NK-92 treated with Interleukin-12 subunit alpha and Interleukin-12 subunit beta, amount 100 ng/mL, for 24 hours (cell line): ENCODE measurements at regions not wholly inside any gene's neighbourhood (a gene's known extent, or its start where the extent isn't known, plus 50 kb on each side); places are given as distances from the start of the nearest gene placed in this dataset.
"Not testable (repeated sequence)": the region's sequence is repeated elsewhere in the genome, so short reads cannot be mapped to it uniquely, and the experiment has no call there.

Experiments used
- DNase-seq: peaks from one replicate; lab custom pipeline; 2025; lab: John Stamatoyannopoulos, UW

DNA sequence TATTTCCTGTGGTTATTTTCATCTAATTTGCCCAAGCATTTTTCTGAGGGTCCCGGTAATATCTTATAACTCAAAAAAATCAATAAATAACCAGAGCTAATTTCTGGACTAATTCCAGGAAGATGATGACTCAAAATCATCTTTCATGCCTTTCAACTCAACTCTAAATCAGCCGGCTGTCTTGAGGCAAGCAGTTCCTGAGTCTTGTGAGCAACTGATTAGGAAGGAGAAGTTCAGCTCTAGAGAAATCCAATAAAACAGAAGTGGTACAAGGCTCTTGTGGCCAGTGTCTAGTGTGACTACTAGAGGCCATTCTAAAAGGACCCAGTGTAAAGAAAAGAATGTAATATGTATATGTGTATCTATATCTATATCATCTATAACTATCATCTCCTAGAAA is 890.4 kb downstream of the TRIB2 start:
- DNase-seq, result no peak

DNA sequence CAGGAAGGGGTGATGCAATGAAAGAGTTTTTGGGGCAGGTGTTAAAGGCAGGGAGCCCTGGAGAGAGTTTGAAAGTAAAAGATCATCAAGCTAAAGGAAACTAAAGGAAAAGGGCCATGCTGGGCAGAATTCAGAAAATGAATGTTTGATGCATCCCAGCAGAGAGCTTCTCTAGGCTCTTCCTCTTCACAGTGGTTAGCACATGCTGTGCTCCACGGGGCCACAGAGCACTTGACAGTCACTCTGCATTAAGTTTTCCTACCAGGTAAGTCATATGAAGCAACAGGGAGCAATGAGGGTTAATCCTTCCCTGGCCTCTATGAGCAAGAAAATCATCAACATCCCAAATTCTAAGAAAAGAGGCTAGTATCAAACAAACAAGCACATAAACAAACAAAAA is 895.2 kb downstream of the TRIB2 start:
- no peak for DNase-seq

DNA sequence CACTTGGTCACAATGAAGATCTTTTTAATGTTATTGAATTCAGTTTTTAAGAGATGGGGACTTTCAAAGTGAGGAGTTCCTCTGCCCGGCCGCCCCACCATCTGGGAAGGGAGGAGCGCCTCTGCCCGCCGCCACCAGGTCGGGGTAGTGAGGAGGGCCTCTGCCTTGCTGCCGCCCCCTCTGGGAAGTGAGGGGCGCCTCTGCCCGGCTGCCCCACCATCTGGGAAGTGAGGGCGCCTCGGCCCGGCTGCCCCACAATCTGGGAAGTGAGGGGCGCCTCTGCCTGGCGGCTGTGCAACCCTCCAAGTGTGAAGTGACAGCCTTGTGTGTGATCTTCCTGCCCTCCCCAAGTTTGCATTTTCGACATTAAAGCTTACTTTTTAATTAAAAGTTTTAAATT is 899.3 kb downstream of the TRIB2 start:
- DNase-seq, result no peak

GRCh38 chr2:13616616-13617015 is 899.9 kb downstream of the TRIB2 start:
- no peak for DNase-seq

GRCh38 chr2:13628122-13628521 is 911.4 kb downstream of the TRIB2 start:
- DNase-seq, result no peak

DNA sequence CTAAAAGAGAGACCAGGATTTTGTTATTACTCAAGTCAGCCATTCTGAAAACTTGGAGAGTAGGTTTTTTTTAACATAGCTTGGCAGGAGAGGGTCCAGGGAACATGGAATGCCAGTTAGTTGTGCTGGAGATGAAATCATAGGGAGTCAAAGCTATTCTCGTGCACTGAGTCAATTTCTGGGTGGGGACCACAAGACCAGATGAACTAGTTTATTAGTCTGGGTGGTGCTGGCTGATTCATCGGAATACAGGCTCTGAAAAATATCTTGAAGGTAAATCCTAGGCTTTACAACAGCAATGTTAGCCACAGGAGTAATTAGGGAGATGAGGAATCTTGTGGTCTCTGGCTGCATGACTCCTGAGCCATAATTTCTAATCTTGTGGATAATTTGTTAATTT is 921.4 kb downstream of the TRIB2 start:
- DNase-seq, result no peak

GRCh38 chr2:13649918-13650317 is 933.2 kb downstream of the TRIB2 start:
- DNase-seq, result no peak

DNA sequence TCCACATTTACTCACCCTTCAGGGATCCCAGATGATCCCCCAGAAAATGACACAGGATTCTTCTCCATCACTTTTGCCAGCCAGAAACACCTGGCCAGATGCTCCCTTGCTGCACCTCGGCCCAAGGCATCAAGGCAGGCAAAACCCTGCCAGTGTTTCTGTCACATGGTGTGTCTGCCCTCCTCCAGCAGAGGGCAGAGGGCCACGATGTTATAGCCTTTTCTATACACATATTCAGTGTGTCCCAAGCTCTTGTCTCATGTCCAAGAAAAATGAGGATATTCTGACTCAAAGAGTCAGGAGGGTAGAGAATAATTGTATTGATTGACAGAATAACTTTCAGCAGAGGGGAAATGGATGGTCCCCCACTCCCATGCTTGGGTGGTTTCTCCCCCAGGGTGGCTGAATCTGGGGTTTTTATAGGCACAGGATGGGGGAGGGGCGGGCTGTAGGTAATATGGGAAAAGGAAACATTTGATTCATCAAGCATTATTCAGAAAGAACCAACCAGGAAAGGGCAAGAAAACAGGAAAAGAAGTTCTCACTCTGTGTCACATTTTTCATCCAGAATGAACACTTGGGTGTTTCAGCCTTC is 933.9 kb downstream of the TRIB2 start:
- DNase-seq, result no peak

- no peak for DNase-seq
Observed at GRCh38 chr2:13651684-13652131, 935.0 kb downstream of the TRIB2 start.

DNA sequence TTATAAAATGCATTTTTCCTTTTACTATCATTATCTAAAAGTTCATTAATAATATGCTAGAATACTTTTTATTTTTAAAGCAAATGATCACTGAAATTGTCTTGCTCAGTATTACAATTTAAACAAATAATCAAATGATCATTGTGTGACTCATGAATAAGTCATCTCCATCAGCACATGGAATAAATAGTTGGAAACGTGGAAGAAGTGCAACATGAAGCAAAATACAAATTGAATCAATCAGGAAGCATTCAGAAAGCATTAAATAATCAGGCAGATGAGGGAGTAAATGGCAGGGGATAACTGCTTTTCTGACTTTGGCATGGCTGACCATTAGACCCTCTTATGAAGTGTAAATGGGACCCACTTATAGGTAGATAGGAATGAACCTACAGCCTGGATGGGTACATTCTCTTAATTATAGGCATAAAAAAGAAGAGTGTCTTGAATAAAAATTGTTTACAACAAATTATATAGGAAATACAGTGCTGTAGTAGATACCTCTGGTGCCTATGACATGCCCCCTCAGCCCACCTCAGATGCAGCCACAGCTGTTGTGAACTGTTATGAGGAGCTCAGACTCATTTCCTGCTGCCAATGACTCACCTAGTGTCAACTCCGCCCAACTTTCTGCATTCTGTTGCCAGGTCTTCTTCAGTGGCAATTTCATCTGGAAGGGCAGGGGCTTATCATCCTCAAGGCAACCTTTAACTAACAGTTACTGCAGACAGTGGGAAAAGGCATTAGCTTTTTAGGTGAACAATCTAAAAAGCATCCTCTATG is 936.0 kb downstream of the TRIB2 start:
- DNase-seq, result peak; percentile 40

DNA sequence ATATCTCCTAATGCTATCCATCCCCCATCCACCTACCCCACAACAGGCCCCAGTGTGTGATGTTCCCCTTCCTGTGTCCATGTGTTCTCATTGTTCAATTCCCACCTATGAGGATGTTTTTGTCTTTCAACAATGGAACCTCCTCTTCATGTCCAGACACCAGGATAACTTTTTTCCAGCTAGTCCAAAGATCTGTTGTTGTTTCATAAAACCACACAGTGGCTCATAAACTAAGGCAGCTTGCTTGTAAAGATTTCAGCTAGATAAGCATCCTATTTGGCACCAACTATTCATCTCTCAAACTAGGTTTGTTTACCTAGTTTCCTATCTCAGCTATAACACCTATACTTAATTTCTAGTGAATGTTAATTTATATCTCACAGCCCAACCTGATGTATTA is 937.7 kb downstream of the TRIB2 start:
- DNase-seq, result no peak

- DNase-seq, result no peak
Observed at GRCh38 chr2:13660231-13660630, 943.5 kb downstream of the TRIB2 start.

DNA sequence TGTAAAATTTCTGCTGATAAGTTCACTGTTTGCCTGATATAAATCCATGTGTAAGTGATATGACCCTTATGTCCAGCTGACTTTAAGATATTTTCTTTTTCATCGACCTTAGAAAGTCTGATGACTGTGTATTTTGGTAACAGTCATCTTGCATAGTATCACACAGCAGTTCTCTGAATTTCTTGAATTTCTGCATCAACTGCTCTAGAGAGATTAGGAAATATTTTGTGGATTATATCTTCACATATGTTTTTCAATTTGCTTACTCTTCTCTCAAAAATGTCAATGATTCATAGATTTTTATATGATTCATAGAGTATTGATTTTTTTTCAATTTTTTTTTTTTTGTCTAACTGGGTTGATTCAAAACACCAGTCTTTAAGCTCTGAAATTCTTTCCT is 945.3 kb downstream of the TRIB2 start:
- no peak for DNase-seq

GRCh38 chr2:13666582-13667414 is 950.1 kb downstream of the TRIB2 start:
- DNase-seq, result no peak

DNA sequence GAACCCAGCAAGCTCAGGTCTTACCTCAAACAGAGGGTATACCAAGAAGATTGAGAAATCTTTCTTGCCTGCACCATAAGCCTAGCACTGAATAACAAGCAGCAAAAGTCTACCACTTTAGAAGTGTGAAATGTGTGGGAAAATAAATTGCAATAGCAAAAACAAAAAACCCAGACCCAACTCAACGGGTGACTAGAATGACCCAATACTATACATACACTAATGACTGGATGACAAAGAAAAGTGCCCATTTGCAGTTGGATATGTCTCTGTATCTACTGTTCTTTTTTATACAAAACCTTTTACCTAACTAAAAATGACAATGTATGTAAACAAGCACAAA is 950.6 kb downstream of the TRIB2 start:
- DNase-seq, result no peak

DNA sequence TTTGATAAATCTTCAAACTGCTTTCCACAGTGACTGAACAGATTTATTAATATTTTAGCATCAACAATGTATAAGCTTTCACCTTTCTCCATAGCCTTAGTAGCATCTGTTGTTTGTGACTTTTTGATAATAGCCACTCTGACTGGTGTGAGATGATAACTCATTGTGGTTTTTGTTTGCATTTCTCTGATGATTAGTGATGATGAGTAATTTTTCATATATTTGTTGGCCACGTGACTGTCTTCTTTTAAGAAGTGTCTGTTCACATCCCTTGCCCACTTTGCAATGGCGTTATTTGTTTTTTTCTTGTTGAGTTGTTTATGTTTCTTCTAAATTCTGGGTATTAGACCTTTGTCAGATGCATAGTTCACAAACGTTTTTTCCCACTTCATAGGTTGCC is 952.9 kb downstream of the TRIB2 start:
- DNase-seq, result no peak

DNA sequence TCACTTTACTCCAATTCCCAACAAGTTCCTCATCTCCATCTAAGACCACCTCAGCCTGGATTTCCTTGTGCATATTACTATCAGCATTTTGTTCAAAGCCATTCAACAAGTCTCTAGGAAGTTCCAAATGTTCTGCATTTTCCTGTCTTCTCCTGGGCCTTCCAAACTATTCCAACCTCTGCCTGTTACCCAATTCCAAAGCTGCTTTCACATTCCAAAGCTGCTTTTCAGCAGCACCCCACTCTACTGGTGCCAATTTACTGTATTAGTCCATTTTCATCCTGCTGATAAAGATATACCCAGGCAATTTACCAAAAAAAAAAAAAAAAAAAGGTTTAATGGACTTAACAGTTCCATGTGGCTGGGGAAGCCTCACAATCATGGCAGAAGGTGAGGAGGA is 957.1 kb downstream of the TRIB2 start:
- DNase-seq, result not testable (repeated sequence)

GRCh38 chr2:13676269-13676668 is 956.2 kb upstream of the LRATD1 start:
- no peak for DNase-seq

DNA sequence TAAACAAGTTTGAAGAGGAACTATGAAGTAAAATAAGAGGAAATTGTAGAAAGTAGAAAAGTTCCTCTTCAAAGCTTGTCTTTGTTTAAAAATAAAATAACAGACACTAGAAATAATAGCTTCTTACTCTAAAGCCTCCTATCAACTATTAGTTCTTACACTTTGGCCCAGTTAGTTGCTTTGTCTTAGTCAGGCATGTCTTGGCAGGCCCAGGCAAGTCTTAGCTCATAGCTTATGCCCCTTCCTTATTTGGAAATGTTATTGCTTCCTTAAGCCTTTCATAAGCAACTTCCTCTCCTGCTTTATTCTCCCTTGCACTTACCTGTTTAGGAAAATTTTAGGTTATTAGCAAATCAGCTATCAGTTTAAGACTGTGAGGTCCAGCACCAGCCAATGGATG is 950.6 kb upstream of the LRATD1 start:
- no peak for DNase-seq

DNA sequence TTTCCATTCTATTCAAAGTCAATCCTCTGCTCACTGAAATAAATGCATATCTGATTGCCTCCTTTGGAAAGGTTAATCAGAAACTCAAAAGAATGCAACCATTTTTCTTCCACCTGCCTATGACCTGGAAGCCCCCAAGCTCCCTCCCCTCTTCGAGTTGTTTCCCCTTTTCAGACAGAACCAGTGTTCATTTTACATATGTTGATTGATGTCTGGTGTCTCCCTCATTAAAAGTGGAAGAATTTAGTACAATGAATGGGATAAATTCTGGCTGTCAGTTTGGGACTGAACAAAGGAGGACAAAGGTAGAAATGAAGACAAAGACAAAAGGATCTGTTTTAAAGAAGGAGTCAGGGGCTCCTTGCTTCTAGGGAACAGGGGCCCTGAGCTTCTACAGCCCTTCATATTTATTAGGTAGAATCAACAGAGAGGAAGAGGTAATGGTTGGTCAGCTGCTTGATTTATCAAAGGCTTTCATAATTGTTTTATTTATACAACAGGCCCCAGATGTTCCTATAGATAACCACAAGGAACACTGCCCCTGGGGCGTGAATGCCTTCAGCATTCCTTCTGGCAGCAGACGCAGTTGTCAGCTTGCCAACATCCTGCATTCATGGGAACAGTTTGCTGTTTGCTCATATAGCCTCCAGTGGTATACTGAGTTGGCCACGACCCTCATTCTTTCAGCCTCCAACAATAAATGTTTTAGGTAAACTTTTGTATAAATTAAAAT is 949.8 kb upstream of the LRATD1 start:
- DNase-seq, result no peak

GRCh38 chr2:13686262-13686661 is 946.3 kb upstream of the LRATD1 start:
- DNase-seq, result no peak

- no peak for DNase-seq
Observed at GRCh38 chr2:13694673-13695072, 937.8 kb upstream of the LRATD1 start.
